SW480 (cell line): ENCODE measurements at regions not wholly inside any gene's neighbourhood (a gene's known extent, or its start where the extent isn't known, plus 50 kb on each side); places are given as distances from the start of the nearest gene placed in this dataset.
"Not testable (repeated sequence)": the region's sequence is repeated elsewhere in the genome, so short reads cannot be mapped to it uniquely, and the experiment has no call there.

Experiments
- DNase-seq: peaks from one replicate; pipeline ENCODE4 v3.0.0-alpha.2; 2016; ENCODE audit warnings: low spot score

DNA sequence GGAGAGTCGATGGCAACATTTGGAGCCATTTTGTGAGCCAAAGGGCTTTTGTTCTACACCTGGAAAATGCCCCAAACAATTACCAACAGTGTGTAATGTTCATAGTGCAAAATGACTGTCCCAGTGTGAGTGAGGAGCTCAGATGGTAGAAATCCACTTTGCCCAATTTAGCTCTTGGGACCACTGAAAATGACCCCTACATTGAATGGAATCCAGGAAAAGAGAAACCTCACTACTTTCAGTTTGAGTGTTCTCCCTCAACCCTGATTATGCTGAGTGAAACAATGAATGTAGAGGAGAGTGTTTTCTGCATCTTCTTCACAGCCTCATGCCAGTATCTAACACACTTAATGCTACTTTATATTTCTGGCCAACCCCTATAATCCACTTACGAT is 84.9 kb upstream of the NRN1 start:
- no peak for DNase-seq

DNA sequence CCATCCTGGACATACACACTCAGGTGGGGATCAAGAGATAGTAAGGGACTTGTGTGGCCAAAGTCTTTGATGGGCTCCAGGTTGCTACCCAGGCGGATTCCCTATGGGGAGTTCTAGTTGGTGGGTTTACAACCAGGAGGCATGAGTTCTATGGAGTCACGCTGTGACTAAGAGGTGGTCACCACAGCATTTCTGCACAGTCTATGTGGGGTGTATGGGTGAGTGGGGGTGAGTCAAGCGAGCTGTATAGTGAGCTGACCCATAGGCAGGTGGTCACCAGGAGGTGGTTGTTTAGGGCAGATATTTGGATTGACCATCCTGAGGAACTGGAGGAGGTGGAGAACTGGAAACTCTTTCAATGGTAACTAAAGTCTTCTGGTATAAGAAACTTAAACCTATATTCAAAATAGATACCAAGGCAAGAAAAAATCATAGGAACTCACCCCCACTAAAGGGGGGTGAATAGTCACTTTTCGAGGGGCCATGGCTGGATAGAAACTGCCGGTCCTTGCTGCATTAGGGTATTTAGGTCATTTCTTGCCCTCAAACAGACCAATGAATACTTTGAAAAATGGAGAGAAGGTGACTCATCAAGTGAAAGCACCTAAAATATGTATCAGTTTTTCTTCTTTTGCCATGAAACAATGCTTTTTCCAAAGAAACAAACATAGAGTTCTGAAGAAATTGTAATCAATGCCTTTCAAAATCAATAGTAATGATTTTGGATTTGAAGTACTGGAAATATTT is 84.3 kb upstream of the NRN1 start:
- DNase-seq = no peak

DNA sequence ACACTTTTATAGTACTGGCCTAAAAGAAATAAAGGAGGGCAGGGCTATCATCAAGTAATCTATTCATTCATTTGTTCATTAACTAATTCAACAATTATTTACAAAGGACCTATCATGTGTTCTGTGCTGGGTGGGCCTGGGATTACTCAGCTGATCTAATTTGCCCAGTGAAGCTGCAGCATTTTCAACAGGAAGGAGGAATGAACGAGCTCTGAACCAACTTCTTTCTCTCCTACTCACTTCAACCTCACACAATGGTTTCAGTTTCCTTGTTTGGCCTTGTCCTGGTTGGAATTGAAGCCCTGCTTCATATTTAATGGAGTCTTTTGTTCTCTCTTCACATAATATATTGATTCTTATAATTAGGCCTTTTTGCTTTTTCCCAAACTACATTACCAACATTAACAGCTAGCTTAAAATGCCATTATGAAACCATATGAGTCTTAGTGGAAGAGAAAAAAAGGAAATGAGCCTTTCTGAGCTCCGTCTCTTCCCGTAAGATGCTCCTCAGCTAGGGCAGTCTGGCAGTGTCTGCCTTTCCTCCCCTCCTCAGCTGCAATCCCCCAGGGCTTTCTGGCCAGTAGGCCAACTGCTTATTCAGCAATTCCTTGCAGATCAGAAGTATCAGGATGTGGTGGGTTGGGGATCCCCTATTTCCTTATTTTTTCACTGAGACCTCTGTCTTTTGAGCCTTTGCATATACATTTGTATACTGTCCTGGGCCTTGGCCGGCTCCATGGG is 79.4 kb upstream of the NRN1 start:
- DNase-seq = no peak

DNA sequence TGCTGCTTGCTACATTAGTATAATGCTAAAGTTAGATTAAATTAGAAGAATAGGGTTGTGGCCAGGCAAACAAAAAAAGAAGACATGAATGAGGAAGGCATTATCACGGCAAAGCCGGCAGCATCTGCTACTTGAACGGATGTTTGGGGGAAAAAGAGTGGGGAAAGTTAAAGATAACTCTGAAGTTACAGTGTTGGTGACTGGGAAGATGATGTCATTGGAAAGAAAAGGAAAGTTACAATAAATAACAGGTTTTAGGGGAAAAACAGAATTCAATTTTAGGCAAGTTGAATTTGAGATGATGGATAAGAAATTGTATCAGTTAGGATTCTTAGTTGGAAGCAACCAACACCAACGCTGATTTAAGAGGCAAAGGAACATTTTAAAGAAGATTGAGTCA is 74.2 kb upstream of the NRN1 start:
- DNase-seq = no peak

DNA sequence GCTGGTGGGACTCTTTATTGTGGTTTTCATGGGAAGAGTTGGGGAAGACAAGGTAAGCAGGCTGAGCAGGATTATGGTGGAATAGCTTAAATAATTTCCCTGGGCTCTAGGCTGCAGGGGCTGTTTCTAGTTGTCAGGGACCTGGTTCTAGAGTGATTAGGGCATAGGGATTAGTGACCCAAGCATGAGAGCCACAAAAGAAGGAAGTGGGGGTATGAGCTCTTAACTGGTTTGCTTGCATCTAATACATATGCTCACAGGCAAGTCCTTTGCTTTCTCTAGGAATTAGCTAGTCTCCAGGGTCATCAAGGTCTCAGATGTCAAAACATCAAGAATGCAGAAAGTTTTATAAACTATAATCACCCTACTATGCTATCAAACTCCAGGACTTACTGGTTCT is 67.5 kb upstream of the NRN1 start:
- no peak for DNase-seq

DNA sequence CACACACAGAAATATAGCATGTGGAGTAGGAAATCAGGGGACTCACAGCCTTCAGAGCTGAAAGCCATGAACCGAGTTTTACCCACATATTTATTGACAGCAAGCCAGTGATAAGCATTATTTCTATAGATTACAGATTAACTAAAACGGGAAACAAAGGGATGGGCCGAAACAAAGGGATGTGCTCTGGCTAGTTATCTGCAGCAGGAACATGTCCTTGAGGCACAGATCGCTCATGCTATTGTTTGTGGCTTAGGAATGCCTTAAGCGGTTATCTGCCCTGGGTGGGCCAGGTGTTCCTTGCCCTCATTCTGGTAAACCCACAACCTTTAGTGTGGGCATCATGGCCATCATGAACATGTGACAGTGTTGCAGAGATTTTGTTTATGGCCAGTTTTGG is 61.4 kb upstream of the NRN1 start:
- DNase-seq = not testable (repeated sequence)

DNA sequence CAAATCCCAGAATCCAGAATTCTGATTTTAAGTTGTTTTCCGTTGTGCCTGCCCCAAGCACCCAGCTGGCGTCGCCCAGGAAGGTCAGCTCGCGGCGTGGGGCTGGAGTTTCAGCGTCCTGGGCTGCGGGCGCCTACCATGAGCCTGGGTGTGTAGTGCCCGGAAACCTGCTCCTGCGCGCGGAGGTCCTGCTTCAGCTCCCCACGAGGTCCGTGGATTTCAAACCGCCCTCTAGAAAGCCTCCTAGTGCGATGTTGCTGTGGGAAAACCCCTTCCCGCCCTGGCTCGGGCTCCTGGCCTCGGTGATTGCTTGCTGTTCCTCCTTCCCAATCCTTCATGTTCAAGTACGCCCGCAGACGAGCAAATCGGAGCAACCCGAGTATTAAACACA is 51.3 kb upstream of the NRN1 start:
- no peak for DNase-seq

DNA sequence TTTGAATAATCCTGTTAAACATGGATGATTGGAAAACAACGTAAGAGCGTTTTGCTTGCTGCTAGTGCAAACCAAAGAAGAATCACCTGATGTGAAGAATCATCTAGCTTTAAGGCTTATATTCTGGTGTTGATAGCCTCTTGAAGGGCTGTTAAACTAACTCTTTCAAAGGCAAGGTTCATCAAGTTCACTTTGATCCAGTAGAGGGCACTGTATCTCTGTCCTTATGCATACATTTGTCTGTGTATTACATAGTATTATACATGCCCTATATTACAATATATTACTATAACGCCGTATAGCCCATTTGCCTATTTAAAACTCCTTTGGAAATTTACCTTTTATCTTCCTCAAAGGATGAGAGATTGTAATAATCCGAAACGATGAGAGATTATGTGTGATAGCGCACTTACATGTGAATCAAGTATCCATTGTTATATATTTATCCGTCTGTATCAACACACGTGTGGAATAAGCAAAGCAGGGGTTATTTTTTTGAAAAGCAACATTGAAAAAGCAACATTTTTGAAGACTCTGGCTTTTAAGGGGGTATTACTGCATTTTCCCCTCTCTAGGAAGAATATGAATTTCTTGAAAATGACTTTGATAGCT is 50.8 kb upstream of the NRN1 start:
- peak; percentile 63 for DNase-seq
